OCI-LY1 (cell line): ENCODE measurements at regions not wholly inside any gene's neighbourhood (a gene's known extent, or its start where the extent isn't known, plus 50 kb on each side); places are given as distances from the start of the nearest gene placed in this dataset.

Experiments
- H2AFZ ChIP-seq: fragments of 200-600 bp; sonication (generic), shearing (Covaris generic); 2 replicates; pipeline ENCODE4 v1.6.0; 2014; ENCODE audit warnings: antibody characterized with exemption, mild to moderate bottlenecking, low read length
- H3F3A ChIP-seq: fragments of 200-600 bp; sonication (generic), shearing (Covaris generic); 2 replicates; pipeline ENCODE4 v1.6.0; 2014; ENCODE audit warnings: mild to moderate bottlenecking, antibody characterized with exemption, low read length, moderate library complexity; ENCODE audit not compliant: insufficient read depth
- H3K27ac ChIP-seq: fragments of 200-600 bp; sonication (generic); 2 replicates; pipeline ENCODE4 v1.5.1; 2014; ENCODE audit warnings: low read length, mixed run types, mild to moderate bottlenecking, low read depth; ENCODE audit not compliant: poor library complexity, severe bottlenecking
- H3K27me3 ChIP-seq: fragments of 200-600 bp; sonication (generic); 2 replicates; pipeline ENCODE4 v1.6.0; 2014; ENCODE audit warnings: antibody characterized with exemption, mild to moderate bottlenecking, low read length, moderate library complexity; ENCODE audit not compliant: insufficient read depth
- H3K36me3 ChIP-seq: fragments of 200-600 bp; sonication (generic); 2 replicates; pipeline ENCODE4 v1.6.1; 2014; ENCODE audit warnings: mild to moderate bottlenecking, antibody characterized with exemption, low read length, moderate library complexity, mixed read lengths; ENCODE audit not compliant: insufficient read depth
- H3K4me1 ChIP-seq: fragments of 200-600 bp; sonication (generic); 2 replicates; pipeline ENCODE4 v1.5.1; 2014; ENCODE audit warnings: mild to moderate bottlenecking, low read length, moderate library complexity; ENCODE audit not compliant: insufficient read depth, severe bottlenecking
- H3K4me2 ChIP-seq: fragments of 200-600 bp; sonication (generic), shearing (Covaris generic); 2 replicates; pipeline ENCODE4 v1.6.1; 2014; ENCODE audit warnings: low read length
- H3K4me3 ChIP-seq: fragments of 200-600 bp; sonication (generic); 2 replicates; pipeline ENCODE4 v1.5.1; 2014; ENCODE audit warnings: low read length, low read depth, mild to moderate bottlenecking, mixed read lengths; ENCODE audit not compliant: poor library complexity, severe bottlenecking
- H3K79me2 ChIP-seq: fragments of 200-600 bp; shearing (Covaris generic); 2 replicates; pipeline ENCODE4 v1.6.1; 2016; ENCODE audit warnings: mixed run types, low read length, mixed read lengths; ENCODE audit not compliant: insufficient read depth
- H3K9ac ChIP-seq: fragments of 200-600 bp; sonication (generic), shearing (Covaris generic); 2 replicates; pipeline ENCODE4 v1.6.1; 2014; ENCODE audit warnings: mild to moderate bottlenecking, low read length, mixed read lengths
- H3K9me2 ChIP-seq: fragments of 200-600 bp; sonication (generic), shearing (Covaris generic); 2 replicates; pipeline ENCODE4 v1.6.1; 2014; ENCODE audit warnings: low read depth, mild to moderate bottlenecking, low read length, mixed read lengths
- H3K9me3 ChIP-seq: fragments of 200-600 bp; shearing (Covaris generic); 2 replicates; pipeline ENCODE4 v1.6.1; 2014; ENCODE audit warnings: low read length, mixed read lengths
- H4K20me1 ChIP-seq: fragments of 200-600 bp; sonication (generic), shearing (Covaris generic); 2 replicates; pipeline ENCODE4 v1.6.0; 2016; ENCODE audit warnings: mild to moderate bottlenecking, low read length; ENCODE audit not compliant: insufficient read depth
- EZH2 ChIP-seq: fragments of 200-600 bp; sonication (generic), shearing (Covaris generic); IDR thresholded peaks from 2 replicates; pipeline ENCODE4 v1.8.0; 2017; ENCODE audit warnings: borderline replicate concordance, mixed run types, mild to moderate bottlenecking, antibody characterized with exemption, low read length, moderate library complexity, mixed read lengths
- TF ChIP-seq, protein P1 (sequence below): fragments of 200-600 bp; sonication (generic), shearing (Covaris generic); IDR thresholded peaks from 2 replicates; pipeline ENCODE4 v1.5.1; 2017; ENCODE audit warnings: mild to moderate bottlenecking, antibody characterized with exemption, low read length, moderate library complexity, mixed read lengths

DNA sequence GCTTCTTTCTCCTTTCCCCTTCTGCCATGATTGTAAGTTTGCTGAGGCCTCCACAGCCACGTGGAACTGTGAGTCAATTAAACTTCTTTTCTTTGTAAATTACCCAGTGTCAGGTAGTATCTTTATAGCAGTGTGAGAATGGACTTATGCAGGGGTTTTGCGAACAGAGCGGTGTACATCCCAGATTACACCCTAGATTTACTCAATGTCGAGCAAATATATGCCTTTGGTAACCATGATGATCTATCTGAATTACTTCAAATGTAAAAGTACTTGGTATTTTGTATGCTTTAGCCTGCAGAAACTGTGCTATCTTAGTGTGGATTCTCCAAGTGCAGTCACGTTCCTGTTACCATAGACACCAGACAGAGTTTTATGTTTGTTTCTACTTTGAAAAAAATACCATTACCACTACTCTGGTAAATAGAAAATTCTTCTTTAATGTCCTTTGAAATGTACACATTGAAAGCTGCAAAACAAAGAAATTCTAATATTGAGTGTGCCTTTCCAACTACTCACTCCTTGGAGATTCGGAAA is 510.4 kb upstream of the ARGLU1 start:
- Histone ChIP-seq H3K4me2 (no peak overlapping the region), H3K9ac (no peak overlapping the region), H3K27me3 (no peaks in the 10 kb centered on the region), H3K27ac (no peak overlapping the region), H3F3A (no peaks in the 10 kb centered on the region), H3K36me3 (no peaks in the 10 kb centered on the region), H3K4me1 (no peaks in the 10 kb centered on the region), H2AFZ (no peak overlapping the region), H3K9me3 (no peaks in the 10 kb centered on the region), H4K20me1 (no peaks in the 10 kb centered on the region), H3K9me2 (no peaks in the 10 kb centered on the region), H3K4me3 (no peak overlapping the region), H3K79me2 (no peaks in the 10 kb centered on the region)
- TF ChIP-seq, protein P1, sequence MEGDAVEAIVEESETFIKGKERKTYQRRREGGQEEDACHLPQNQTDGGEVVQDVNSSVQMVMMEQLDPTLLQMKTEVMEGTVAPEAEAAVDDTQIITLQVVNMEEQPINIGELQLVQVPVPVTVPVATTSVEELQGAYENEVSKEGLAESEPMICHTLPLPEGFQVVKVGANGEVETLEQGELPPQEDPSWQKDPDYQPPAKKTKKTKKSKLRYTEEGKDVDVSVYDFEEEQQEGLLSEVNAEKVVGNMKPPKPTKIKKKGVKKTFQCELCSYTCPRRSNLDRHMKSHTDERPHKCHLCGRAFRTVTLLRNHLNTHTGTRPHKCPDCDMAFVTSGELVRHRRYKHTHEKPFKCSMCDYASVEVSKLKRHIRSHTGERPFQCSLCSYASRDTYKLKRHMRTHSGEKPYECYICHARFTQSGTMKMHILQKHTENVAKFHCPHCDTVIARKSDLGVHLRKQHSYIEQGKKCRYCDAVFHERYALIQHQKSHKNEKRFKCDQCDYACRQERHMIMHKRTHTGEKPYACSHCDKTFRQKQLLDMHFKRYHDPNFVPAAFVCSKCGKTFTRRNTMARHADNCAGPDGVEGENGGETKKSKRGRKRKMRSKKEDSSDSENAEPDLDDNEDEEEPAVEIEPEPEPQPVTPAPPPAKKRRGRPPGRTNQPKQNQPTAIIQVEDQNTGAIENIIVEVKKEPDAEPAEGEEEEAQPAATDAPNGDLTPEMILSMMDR: no peak
- TF ChIP-seq EZH2: no peak

- H3K9ac ChIP-seq: no peak overlapping the region
- no peaks in the 10 kb centered on the region for H3K9me2 ChIP-seq
- no peaks in the 10 kb centered on the region for H3K79me2 ChIP-seq
- H3K27ac ChIP-seq: no peak overlapping the region
- no peaks in the 10 kb centered on the region for H3K9me3 ChIP-seq
- H2AFZ ChIP-seq: no peak overlapping the region
- TF ChIP-seq EZH2: no peak
- TF ChIP-seq, protein P1: no peak
- no peaks in the 10 kb centered on the region for H3K4me1 ChIP-seq
- H3K36me3 ChIP-seq: no peaks in the 10 kb centered on the region
- no peaks in the 10 kb centered on the region for H3K27me3 ChIP-seq
- no peaks in the 10 kb centered on the region for H3F3A ChIP-seq
- no peak overlapping the region for H3K4me3 ChIP-seq
- no peaks in the 10 kb centered on the region for H4K20me1 ChIP-seq
- H3K4me2 ChIP-seq: no peak overlapping the region
Observed at GRCh38 chr13:107076801-107077200, 508.9 kb upstream of the ARGLU1 start.

DNA sequence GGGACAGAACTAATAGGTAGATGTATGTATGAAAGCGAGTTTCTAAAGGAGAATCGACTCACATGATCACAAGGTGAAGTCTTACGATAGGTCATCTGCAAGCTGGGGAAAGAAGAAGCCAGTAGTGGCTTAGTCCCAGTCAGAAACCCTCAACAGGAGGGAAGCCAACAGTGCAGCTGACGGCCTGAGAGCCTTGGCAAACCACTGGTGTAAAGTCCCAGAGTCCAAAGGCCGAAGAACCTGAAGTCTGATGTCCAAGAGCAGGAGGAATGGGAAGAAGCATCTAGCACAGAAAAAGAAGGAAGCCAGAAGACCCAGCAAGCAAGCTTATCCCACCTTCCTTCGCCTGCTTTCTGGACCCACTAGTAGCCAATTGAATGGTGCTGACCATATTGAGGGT is 507.6 kb upstream of the ARGLU1 start:
- Histone ChIP-seq H3K27ac (no peak overlapping the region), H3K36me3 (no peaks in the 10 kb centered on the region), H3K27me3 (no peaks in the 10 kb centered on the region), H4K20me1 (no peaks in the 10 kb centered on the region), H2AFZ (no peak overlapping the region), H3K4me2 (no peak overlapping the region), H3K79me2 (no peaks in the 10 kb centered on the region), H3F3A (no peaks in the 10 kb centered on the region), H3K9me3 (no peaks in the 10 kb centered on the region), H3K4me3 (no peak overlapping the region), H3K9me2 (no peaks in the 10 kb centered on the region), H3K9ac (no peak overlapping the region), H3K4me1 (no peaks in the 10 kb centered on the region)
- TF ChIP-seq, protein P1: no peak
- no peak for TF ChIP-seq EZH2
